ENCODE measurements at regions not wholly inside any gene's neighbourhood (a gene's known extent, or its start where the extent isn't known, plus 50 kb on each side); places are given as distances from the start of the nearest gene placed in this dataset.

DNA sequence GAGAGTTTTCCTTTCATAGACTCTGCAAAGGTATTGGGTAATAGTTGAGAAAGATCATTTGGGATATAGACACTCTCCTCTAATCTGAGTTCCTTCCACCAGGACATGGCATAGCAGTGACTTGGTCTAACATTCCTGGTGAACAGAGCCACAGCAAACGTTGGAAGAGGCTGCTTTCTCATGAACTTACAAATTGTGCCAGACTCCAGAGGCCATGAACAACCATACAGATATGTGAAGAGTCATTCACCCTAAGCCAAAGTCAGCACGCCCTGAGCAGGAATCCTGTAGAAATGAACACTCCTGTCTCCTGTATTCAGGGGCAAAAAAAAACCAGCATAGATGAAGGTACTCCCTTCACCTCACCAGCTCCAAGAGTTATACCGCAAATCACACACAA lies 152.8 kb downstream of the TMEM18 start:
- no peak for TF ChIP-seq CTCF (IDR thresholded peaks at IDR 0.05; ENCODE audit: insufficient read depth, low read depth, low read length)
- no peak for TF ChIP-seq EZH2 (IDR thresholded peaks at IDR 0.05; ENCODE audit: insufficient read depth, low read length)

Measured in astrocyte (in vitro differentiated cells and primary cell).